ENCODE measurements at regions not wholly inside any gene's neighbourhood (a gene's known extent, or its start where the extent isn't known, plus 50 kb on each side); places are given as distances from the start of the nearest gene placed in this dataset.

GRCh38 chr13:53191091-53191490, 162.5 kb downstream of the OLFM4 start:
- Histone ChIP-seq H2BK15ac (ENCODE audit: low read depth, low read length) (no peak overlapping the region), H3T11ph (ENCODE audit: low read length) (no peak overlapping the region), H3K79me1 (ENCODE audit: insufficient read depth, low read depth, low read length, poor library complexity, severe bottlenecking) (no peaks in the 10 kb centered on the region), H4K8ac (replicated peaks; ENCODE audit: insufficient read length, low read depth, low read length) (no peak overlapping the region), H3K9me3 (ENCODE audit: control insufficient read depth, low read depth, low read length) (no peaks in the 10 kb centered on the region), H3K14ac (ENCODE audit: insufficient read depth, low read length) (no peak overlapping the region), H2BK5ac (ENCODE audit: insufficient read length, low read length) (no peak overlapping the region), H3K4me2 (ENCODE audit: insufficient read depth, insufficient read length, low read length) (no peak overlapping the region), H2BK120ac (ENCODE audit: low read depth, low read length, poor library complexity, severe bottlenecking) (no peak overlapping the region), H2BK12ac (ENCODE audit: insufficient read length, low read depth, low read length) (no peak overlapping the region), H3K9ac (ENCODE audit: extremely low read depth, insufficient read length, low read length) (no peak overlapping the region), H2AFZ (ENCODE audit: low read length) (no peak overlapping the region), H2AK5ac (ENCODE audit: insufficient read length, low read length) (no peak overlapping the region), H3K27me3 (ENCODE audit: insufficient read depth, low read length) (no peaks in the 10 kb centered on the region), H3K79me2 (ENCODE audit: insufficient read depth, low read length) (no peaks in the 10 kb centered on the region), H3K27ac (ENCODE audit: insufficient read length, low read depth, low read length) (no peak overlapping the region), H4K20me1 (ENCODE audit: control insufficient read depth, insufficient read depth, insufficient read length) (no peaks in the 10 kb centered on the region), H3K4me1 (ENCODE audit: insufficient read depth, low read length) (peaks cover 2% of the 10 kb centered on the region; the same call in 1 of the 2 replicates), H3K23ac (ENCODE audit: insufficient read length, low read depth, low read length) (no peak overlapping the region), H3K4ac (ENCODE audit: low read depth, low read length) (no peak overlapping the region), H3K56ac (ENCODE audit: insufficient read length, low read depth, low read length) (no peak overlapping the region), H2BK20ac (ENCODE audit: low read depth, low read length, poor library complexity, severe bottlenecking) (no peak overlapping the region), H4K5ac (ENCODE audit: insufficient read length, low read depth, low read length) (no peak overlapping the region), H4K91ac (ENCODE audit: insufficient read length, low read depth, low read length) (no peak overlapping the region), H3K18ac (ENCODE audit: insufficient read length, low read depth, low read length) (no peak overlapping the region), H3K23me2 (ENCODE audit: insufficient read length, low read depth, low read length, poor library complexity, severe bottlenecking) (no peaks in the 10 kb centered on the region)
- DNase-seq = peak; percentile 59
- Mint-ChIP-seq H3K27me3 (ENCODE audit: low read depth) (no peaks in the 10 kb centered on the region), H3K27ac (peak overlapping the region in 2 of 3 experiments; percentile 0 to 1; a peak in 1 of 7 replicates), H3K4me3 (no peak overlapping the region), H3K9me3 (no peaks in the 10 kb centered on the region; a peak in 1 of 5 replicates), H3K36me3 (ENCODE audit: insufficient read depth in 1 of 3, low read depth in 3 of 3) (no peaks in the 10 kb centered on the region), H3K4me1 (peaks cover 14 to 20% of the 10 kb centered on the region in 2 experiments)
- no CpG with 5 or more reads among the region's 2 CpGs for WGBS (ENCODE audit: extremely low coverage, insufficient read length, low lambda C conversion rate)
- TF ChIP-seq CTCF (conservative IDR thresholded peaks at IDR 0.05) = no peak

Data from H9 (cell line).